ENCODE measurements at regions not wholly inside any gene's neighbourhood (a gene's known extent, or its start where the extent isn't known, plus 50 kb on each side); places are given as distances from the start of the nearest gene placed in this dataset.

- DNase-seq (ENCODE audit: low read depth, low spot score) (no peak), FAIRE-seq (no peak)
- Histone ChIP-seq H3K9me1 (ENCODE audit: control insufficient read depth, extremely low read depth, insufficient read depth, low read length) (no peaks in the 10 kb centered on the region), H3K79me2 (ENCODE audit: control insufficient read depth, insufficient read depth, low read length) (no peaks in the 10 kb centered on the region), H2AFZ (ENCODE audit: control insufficient read depth, low read length) (no peak overlapping the region), H3K4me2 (ENCODE audit: control insufficient read depth, extremely low read depth, insufficient read depth, low read depth, low read length) (no peak overlapping the region), H3K36me3 (ENCODE audit: control insufficient read depth in 2 of 2, extremely low read depth in 1 of 2, insufficient read depth in 2 of 2, low read length in 2 of 2) (no peaks in the 10 kb centered on the region), H3K9me3 (ENCODE audit: control insufficient read depth, low read depth, low read length) (no peaks in the 10 kb centered on the region), H3K4me3 (ENCODE audit: control insufficient read depth in 2 of 3, extremely low read depth in 1 of 3, insufficient read depth in 2 of 3, low read depth in 1 of 3, low read length in 3 of 3) (no peak overlapping the region), H3K27me3 (ENCODE audit: control insufficient read depth, extremely low read depth, insufficient read depth, low read length) (no peaks in the 10 kb centered on the region), H4K20me1 (ENCODE audit: control insufficient read depth, extremely low read depth, insufficient read depth, low read length) (no peaks in the 10 kb centered on the region), H3K27ac (ENCODE audit: control insufficient read depth, insufficient read depth, low read length) (no peak overlapping the region), H3K9ac (ENCODE audit: control insufficient read depth, extremely low read depth, insufficient read depth, low read length) (no peak overlapping the region), H3K4me1 (ENCODE audit: control insufficient read depth, extremely low read depth, insufficient read depth, low read length) (no peaks in the 10 kb centered on the region)
- dilution Hi-C loops (cut with MboI; ENCODE audit: extremely low pct_ligation_motif_present, low sequenced_read_pairs): no loop called here
- TF ChIP-seq CTCF (optimal IDR thresholded peaks at IDR 0.05 in 1 of 3, IDR thresholded peaks at IDR 0.05 in 1 of 3, conservative IDR thresholded peaks at IDR 0.05 in 1 of 3; ENCODE audit: extremely low read depth in 1 of 3, insufficient read depth in 2 of 3, low read length in 3 of 3) (no peak), EZH2 (IDR thresholded peaks at IDR 0.05; ENCODE audit: low read length) (no peak)
Observed at GRCh38 chr1:239874831-239875230, 216.9 kb upstream of the FMN2 start.

- dilution Hi-C loops (cut with MboI; ENCODE audit: extremely low pct_ligation_motif_present, low sequenced_read_pairs): no loop called here
- Histone ChIP-seq H3K4me2 (ENCODE audit: control insufficient read depth, extremely low read depth, insufficient read depth, low read depth, low read length) (no peak overlapping the region), H3K4me3 (ENCODE audit: control insufficient read depth in 2 of 3, extremely low read depth in 1 of 3, insufficient read depth in 2 of 3, low read depth in 1 of 3, low read length in 3 of 3) (no peak overlapping the region), H3K9ac (ENCODE audit: control insufficient read depth, extremely low read depth, insufficient read depth, low read length) (no peak overlapping the region), H3K79me2 (ENCODE audit: control insufficient read depth, insufficient read depth, low read length) (no peaks in the 10 kb centered on the region), H3K36me3 (ENCODE audit: control insufficient read depth in 2 of 2, extremely low read depth in 1 of 2, insufficient read depth in 2 of 2, low read length in 2 of 2) (no peaks in the 10 kb centered on the region), H3K27ac (ENCODE audit: control insufficient read depth, insufficient read depth, low read length) (no peak overlapping the region), H2AFZ (ENCODE audit: control insufficient read depth, low read length) (no peak overlapping the region), H3K9me1 (ENCODE audit: control insufficient read depth, extremely low read depth, insufficient read depth, low read length) (no peaks in the 10 kb centered on the region), H3K4me1 (ENCODE audit: control insufficient read depth, extremely low read depth, insufficient read depth, low read length) (no peaks in the 10 kb centered on the region), H3K9me3 (ENCODE audit: control insufficient read depth, low read depth, low read length) (no peaks in the 10 kb centered on the region), H4K20me1 (ENCODE audit: control insufficient read depth, extremely low read depth, insufficient read depth, low read length) (no peaks in the 10 kb centered on the region), H3K27me3 (ENCODE audit: control insufficient read depth, extremely low read depth, insufficient read depth, low read length) (no peaks in the 10 kb centered on the region)
- no peak for FAIRE-seq
- DNase-seq (ENCODE audit: low read depth, low spot score): no peak
- TF ChIP-seq CTCF (optimal IDR thresholded peaks at IDR 0.05 in 1 of 3, IDR thresholded peaks at IDR 0.05 in 1 of 3, conservative IDR thresholded peaks at IDR 0.05 in 1 of 3; ENCODE audit: extremely low read depth in 1 of 3, insufficient read depth in 2 of 3, low read length in 3 of 3) (no peak), EZH2 (IDR thresholded peaks at IDR 0.05; ENCODE audit: low read length) (no peak)
Observed at GRCh38 chr1:239879321-239880170, 212.1 kb upstream of the FMN2 start.

All from keratinocyte (primary cell).